ENCODE measurements at regions not wholly inside any gene's neighbourhood (a gene's known extent, or its start where the extent isn't known, plus 50 kb on each side); places are given as distances from the start of the nearest gene placed in this dataset.

GRCh38 chr3:116863270-116863770, 153.7 kb downstream of the TUSC7 start:
- H3K14ac ChIP-seq (ENCODE audit: low read length): no peak overlapping the region
- H3K79me1 ChIP-seq (ENCODE audit: low read depth, low read length): no peaks in the 10 kb centered on the region
- no peak overlapping the region for H2AFZ ChIP-seq (ENCODE audit: low read length)
- H4K91ac ChIP-seq (ENCODE audit: low read depth, low read length, poor library complexity): no peak overlapping the region
- no peak overlapping the region for H2BK15ac ChIP-seq (ENCODE audit: low read length)
- no peak overlapping the region for H3K4me2 ChIP-seq (ENCODE audit: insufficient read depth, low read length, poor library complexity, severe bottlenecking)
- DNase-seq (ENCODE audit: low spot score): no peak
- no peak overlapping the region for H2BK5ac ChIP-seq (ENCODE audit: low read length)
- no peak overlapping the region for H3K27ac ChIP-seq (replicated peaks; ENCODE audit: low read length)
- H3K4me3 ChIP-seq (ENCODE audit: low read length in 2 of 2): no peak overlapping the region
- no peak overlapping the region for H3K23ac ChIP-seq (ENCODE audit: low read depth, low read length, poor library complexity)
- no peak overlapping the region for H2AK5ac ChIP-seq (ENCODE audit: low read depth, low read length)
- no peaks in the 10 kb centered on the region for H3K9me3 ChIP-seq (replicated peaks in 1 of 2; ENCODE audit: control insufficient read depth in 2 of 2, insufficient read depth in 1 of 2, low read depth in 1 of 2, low read length in 2 of 2)
- no peak overlapping the region for H3K4ac ChIP-seq (ENCODE audit: low read length)
- no peak overlapping the region for H3K18ac ChIP-seq (ENCODE audit: low read length)
- no peak overlapping the region for H4K8ac ChIP-seq (ENCODE audit: low read depth, low read length)
- H2BK120ac ChIP-seq (ENCODE audit: low read depth, low read length): no peak overlapping the region
- H3K27me3 ChIP-seq (ENCODE audit: control insufficient read depth in 3 of 3, insufficient read depth in 3 of 3, low read depth in 1 of 3, low read length in 3 of 3): no peaks in the 10 kb centered on the region
- WGBS, 2 donors (ENCODE audit: extremely low coverage in 2 of 2, insufficient read length in 2 of 2, insufficient replicate concordance in 1 of 2): no CpG with 5 or more reads among the region's 3 CpGs
- H2BK12ac ChIP-seq (ENCODE audit: low read length): no peak overlapping the region
- no peaks in the 10 kb centered on the region for H3K36me3 ChIP-seq (replicated peaks in 1 of 2; ENCODE audit: control insufficient read depth in 2 of 2, insufficient read depth in 2 of 2, low read length in 2 of 2)
- peaks cover 1 to 4% of the 10 kb centered on the region in 2 donors for H3K4me1 ChIP-seq (ENCODE audit: control insufficient read depth in 2 of 2, insufficient read depth in 1 of 2, low read depth in 1 of 2, low read length in 2 of 2)
- no peak overlapping the region for H3K9ac ChIP-seq (ENCODE audit: low read depth, low read length, poor library complexity)

GRCh38 chr3:116863822-116864589, 154.4 kb downstream of the TUSC7 start:
- no peak overlapping the region for H2BK12ac ChIP-seq (ENCODE audit: low read length)
- no peak overlapping the region for H2BK5ac ChIP-seq (ENCODE audit: low read length)
- H3K79me1 ChIP-seq (ENCODE audit: low read depth, low read length): no peaks in the 10 kb centered on the region
- no peak overlapping the region for H3K18ac ChIP-seq (ENCODE audit: low read length)
- H2AFZ ChIP-seq (ENCODE audit: low read length): peak overlapping the region; percentile 87
- H2BK15ac ChIP-seq (ENCODE audit: low read length): no peak overlapping the region
- H4K91ac ChIP-seq (ENCODE audit: low read depth, low read length, poor library complexity): no peak overlapping the region
- H3K27me3 ChIP-seq (ENCODE audit: control insufficient read depth in 3 of 3, insufficient read depth in 3 of 3, low read depth in 1 of 3, low read length in 3 of 3): no peaks in the 10 kb centered on the region
- H3K4me3 ChIP-seq (ENCODE audit: low read length in 2 of 2): peak overlapping the region; percentile 45 to 70
- H3K23ac ChIP-seq (ENCODE audit: low read depth, low read length, poor library complexity): no peak overlapping the region
- peak; percentile 56 for DNase-seq (ENCODE audit: low spot score)
- H3K4me1 ChIP-seq (ENCODE audit: control insufficient read depth in 2 of 2, insufficient read depth in 1 of 2, low read depth in 1 of 2, low read length in 2 of 2): peaks cover 1 to 4% of the 10 kb centered on the region in 2 donors
- no peak overlapping the region for H3K4ac ChIP-seq (ENCODE audit: low read length)
- no peak overlapping the region for H3K14ac ChIP-seq (ENCODE audit: low read length)
- no peak overlapping the region for H2BK120ac ChIP-seq (ENCODE audit: low read depth, low read length)
- no peak overlapping the region for H3K9ac ChIP-seq (ENCODE audit: low read depth, low read length, poor library complexity)
- H3K36me3 ChIP-seq (replicated peaks in 1 of 2; ENCODE audit: control insufficient read depth in 2 of 2, insufficient read depth in 2 of 2, low read length in 2 of 2): no peaks in the 10 kb centered on the region
- no CpG with 5 or more reads among the region's 16 CpGs for WGBS, 2 donors (ENCODE audit: extremely low coverage in 2 of 2, insufficient read length in 2 of 2, insufficient replicate concordance in 1 of 2)
- H3K4me2 ChIP-seq (ENCODE audit: insufficient read depth, low read length, poor library complexity, severe bottlenecking): peak overlapping the region; percentile 65
- no peak overlapping the region for H3K27ac ChIP-seq (replicated peaks; ENCODE audit: low read length)
- no peaks in the 10 kb centered on the region for H3K9me3 ChIP-seq (replicated peaks in 1 of 2; ENCODE audit: control insufficient read depth in 2 of 2, insufficient read depth in 1 of 2, low read depth in 1 of 2, low read length in 2 of 2)
- no peak overlapping the region for H4K8ac ChIP-seq (ENCODE audit: low read depth, low read length)
- H2AK5ac ChIP-seq (ENCODE audit: low read depth, low read length): no peak overlapping the region

GRCh38 chr3:116864590-116864927, 155.0 kb downstream of the TUSC7 start:
- H3K9me3 ChIP-seq (replicated peaks in 1 of 2; ENCODE audit: control insufficient read depth in 2 of 2, insufficient read depth in 1 of 2, low read depth in 1 of 2, low read length in 2 of 2): no peaks in the 10 kb centered on the region
- H3K4me2 ChIP-seq (ENCODE audit: insufficient read depth, low read length, poor library complexity, severe bottlenecking): no peak overlapping the region
- no peak overlapping the region for H2AK5ac ChIP-seq (ENCODE audit: low read depth, low read length)
- H3K27me3 ChIP-seq (ENCODE audit: control insufficient read depth in 3 of 3, insufficient read depth in 3 of 3, low read depth in 1 of 3, low read length in 3 of 3): no peaks in the 10 kb centered on the region
- H3K23ac ChIP-seq (ENCODE audit: low read depth, low read length, poor library complexity): no peak overlapping the region
- no peak overlapping the region for H2BK120ac ChIP-seq (ENCODE audit: low read depth, low read length)
- no peak overlapping the region for H2BK5ac ChIP-seq (ENCODE audit: low read length)
- H3K79me1 ChIP-seq (ENCODE audit: low read depth, low read length): no peaks in the 10 kb centered on the region
- H3K4ac ChIP-seq (ENCODE audit: low read length): no peak overlapping the region
- H2BK12ac ChIP-seq (ENCODE audit: low read length): no peak overlapping the region
- DNase-seq (ENCODE audit: low spot score): no peak
- no peak overlapping the region for H4K91ac ChIP-seq (ENCODE audit: low read depth, low read length, poor library complexity)
- no peak overlapping the region for H2BK15ac ChIP-seq (ENCODE audit: low read length)
- H3K4me3 ChIP-seq (ENCODE audit: low read length in 2 of 2): no peak overlapping the region
- H3K27ac ChIP-seq (replicated peaks; ENCODE audit: low read length): no peak overlapping the region
- H4K8ac ChIP-seq (ENCODE audit: low read depth, low read length): no peak overlapping the region
- no peak overlapping the region for H3K18ac ChIP-seq (ENCODE audit: low read length)
- H3K9ac ChIP-seq (ENCODE audit: low read depth, low read length, poor library complexity): no peak overlapping the region
- H3K4me1 ChIP-seq (ENCODE audit: control insufficient read depth in 2 of 2, insufficient read depth in 1 of 2, low read depth in 1 of 2, low read length in 2 of 2): peaks cover 1 to 4% of the 10 kb centered on the region in 2 donors
- no CpG with 5 or more reads among the region's 7 CpGs for WGBS, 2 donors (ENCODE audit: extremely low coverage in 2 of 2, insufficient read length in 2 of 2, insufficient replicate concordance in 1 of 2)
- H3K36me3 ChIP-seq (replicated peaks in 1 of 2; ENCODE audit: control insufficient read depth in 2 of 2, insufficient read depth in 2 of 2, low read length in 2 of 2): no peaks in the 10 kb centered on the region
- no peak overlapping the region for H3K14ac ChIP-seq (ENCODE audit: low read length)
- H2AFZ ChIP-seq (ENCODE audit: low read length): peak overlapping the region; percentile 87

- no peak overlapping the region for H2BK12ac ChIP-seq (ENCODE audit: low read length)
- H3K9me3 ChIP-seq (replicated peaks in 1 of 2; ENCODE audit: control insufficient read depth in 2 of 2, insufficient read depth in 1 of 2, low read depth in 1 of 2, low read length in 2 of 2): peaks cover 0 to 2% of the 10 kb centered on the region in 2 donors
- H3K27ac ChIP-seq (replicated peaks; ENCODE audit: low read length): no peak overlapping the region
- H3K4me3 ChIP-seq (ENCODE audit: low read length in 2 of 2): no peak overlapping the region
- no peak overlapping the region for H4K8ac ChIP-seq (ENCODE audit: low read depth, low read length)
- no peak overlapping the region for H3K9ac ChIP-seq (ENCODE audit: low read depth, low read length, poor library complexity)
- H3K4ac ChIP-seq (ENCODE audit: low read length): no peak overlapping the region
- H2AK5ac ChIP-seq (ENCODE audit: low read depth, low read length): no peak overlapping the region
- 100% methylated on average over 1 of the region's 4 CpGs; no CpG with 5 or more reads in 1 of the 2 donors for WGBS, 2 donors (ENCODE audit: extremely low coverage in 2 of 2, insufficient read length in 2 of 2, insufficient replicate concordance in 1 of 2)
- H2BK5ac ChIP-seq (ENCODE audit: low read length): no peak overlapping the region
- H3K18ac ChIP-seq (ENCODE audit: low read length): no peak overlapping the region
- H2BK120ac ChIP-seq (ENCODE audit: low read depth, low read length): no peak overlapping the region
- H2AFZ ChIP-seq (ENCODE audit: low read length): no peak overlapping the region
- H3K4me2 ChIP-seq (ENCODE audit: insufficient read depth, low read length, poor library complexity, severe bottlenecking): no peak overlapping the region
- no peaks in the 10 kb centered on the region for H3K79me1 ChIP-seq (ENCODE audit: low read depth, low read length)
- no peak overlapping the region for H2BK15ac ChIP-seq (ENCODE audit: low read length)
- no peak overlapping the region for H3K14ac ChIP-seq (ENCODE audit: low read length)
- H4K91ac ChIP-seq (ENCODE audit: low read depth, low read length, poor library complexity): no peak overlapping the region
- no peaks in the 10 kb centered on the region for H3K27me3 ChIP-seq (ENCODE audit: control insufficient read depth in 3 of 3, insufficient read depth in 3 of 3, low read depth in 1 of 3, low read length in 3 of 3)
- H3K36me3 ChIP-seq (replicated peaks in 1 of 2; ENCODE audit: control insufficient read depth in 2 of 2, insufficient read depth in 2 of 2, low read length in 2 of 2): no peaks in the 10 kb centered on the region
- DNase-seq (ENCODE audit: low spot score): no peak
- H3K4me1 ChIP-seq (ENCODE audit: control insufficient read depth in 2 of 2, insufficient read depth in 1 of 2, low read depth in 1 of 2, low read length in 2 of 2): peaks cover 0 to 11% of the 10 kb centered on the region in 2 donors
- H3K23ac ChIP-seq (ENCODE audit: low read depth, low read length, poor library complexity): no peak overlapping the region
These were observed 160.8 kb downstream of the TUSC7 start for GRCh38 chr3:116870379-116870778.

All from neuronal stem cell (in vitro differentiated cells).